Calu3 (cell line): ENCODE measurements at regions not wholly inside any gene's neighbourhood (a gene's known extent, or its start where the extent isn't known, plus 50 kb on each side); places are given as distances from the start of the nearest gene placed in this dataset.

Experiments used
- BruUV-seq: library from RNA; stranded (reverse); fragments of 400-500 nt; replicated peaks from 2 replicates; lab custom pipeline; 2021; lab: Mats Ljungman, UMichigan
- CTCF ChIA-PET: fragments of 300-600 bp; sonication (Branson Sonifier 250); formaldehyde crosslinking; loops from one replicate; lab custom pipeline; 2022; ENCODE audit warnings: antibody characterized with exemption; lab: Charles Lee
- DNase-seq: peaks from one replicate; pipeline ENCODE4 v3.0.0; 2022
- H3K27ac Mint-ChIP-seq: one replicate; pipeline ENCODE4 v1.8.0; 2022; ENCODE audit warnings: mixed read lengths; ENCODE audit not compliant: unreplicated experiment
- H3K27me3 Mint-ChIP-seq: one replicate; pipeline ENCODE4 v1.8.0; 2022; ENCODE audit warnings: mixed read lengths; ENCODE audit not compliant: unreplicated experiment
- H3K36me3 Mint-ChIP-seq: one replicate; pipeline ENCODE4 v1.8.0; 2022; ENCODE audit warnings: mild to moderate bottlenecking, moderate library complexity, mixed read lengths; ENCODE audit not compliant: insufficient read depth, unreplicated experiment
- H3K4me1 Mint-ChIP-seq: one replicate; pipeline ENCODE4 v1.8.0; 2022; ENCODE audit warnings: mild to moderate bottlenecking, low read depth, mixed read lengths; ENCODE audit not compliant: unreplicated experiment
- H3K4me3 Mint-ChIP-seq: one replicate; pipeline ENCODE4 v1.8.0; 2022; ENCODE audit warnings: mild to moderate bottlenecking, low read depth, moderate library complexity, mixed read lengths; ENCODE audit not compliant: unreplicated experiment
- H3K9me3 Mint-ChIP-seq: one replicate; pipeline ENCODE4 v1.8.0; 2022; ENCODE audit warnings: low read depth, mixed read lengths; ENCODE audit not compliant: unreplicated experiment
- CTCF ChIP-seq: fragments of 200-600 bp; IDR thresholded peaks from one replicate; pipeline ENCODE4 v1.8.0; 2022; ENCODE audit warnings: antibody characterized with exemption; ENCODE audit not compliant: unreplicated experiment
- intact Hi-C: fragments of 100-400 bp; cut with micrococcal nuclease; formaldehyde crosslinking; loops from one replicate; pipeline ENCODE4 v1.10.0; 2022; ENCODE audit not compliant: unreplicated experiment

GRCh38 chr6:48183178-48183577, 72.2 kb upstream of the PTCHD4 start:
- CTCF ChIA-PET: no interaction called here
- Mint-ChIP-seq H3K4me1 (no peaks in the 10 kb centered on the region), H3K4me3 (no peak overlapping the region), H3K36me3 (no peaks in the 10 kb centered on the region), H3K9me3 (no peaks in the 10 kb centered on the region), H3K27me3 (no peaks in the 10 kb centered on the region), H3K27ac (no peak overlapping the region)
- no TSS peak for BruUV-seq
- intact Hi-C loops: no loop called here
- TF ChIP-seq CTCF: no peak
- no peak for DNase-seq

GRCh38 chr6:48178700-48179099, 67.7 kb upstream of the PTCHD4 start:
- no peaks in the 10 kb centered on the region for H3K27me3 Mint-ChIP-seq
- H3K36me3 Mint-ChIP-seq: no peaks in the 10 kb centered on the region
- intact Hi-C loops: no loop called here
- H3K9me3 Mint-ChIP-seq: no peaks in the 10 kb centered on the region
- no peak overlapping the region for H3K27ac Mint-ChIP-seq
- H3K4me1 Mint-ChIP-seq: no peaks in the 10 kb centered on the region
- no TSS peak for BruUV-seq
- DNase-seq: no peak
- no peak overlapping the region for H3K4me3 Mint-ChIP-seq
- CTCF ChIA-PET: no interaction called here
- no peak for TF ChIP-seq CTCF

GRCh38 chr6:48177786-48178185, 66.8 kb upstream of the PTCHD4 start:
- Mint-ChIP-seq H3K36me3 (no peaks in the 10 kb centered on the region), H3K4me1 (no peaks in the 10 kb centered on the region), H3K9me3 (no peaks in the 10 kb centered on the region), H3K4me3 (no peak overlapping the region), H3K27me3 (no peaks in the 10 kb centered on the region), H3K27ac (no peak overlapping the region)
- no TSS peak for BruUV-seq
- CTCF ChIA-PET: no interaction called here
- intact Hi-C loops: no loop called here
- no peak for DNase-seq
- no peak for TF ChIP-seq CTCF

- no TSS peak for BruUV-seq
- H3K36me3 Mint-ChIP-seq: no peaks in the 10 kb centered on the region
- no peaks in the 10 kb centered on the region for H3K4me1 Mint-ChIP-seq
- intact Hi-C loops: no loop called here
- CTCF ChIA-PET: no interaction called here
- no peaks in the 10 kb centered on the region for H3K27me3 Mint-ChIP-seq
- H3K9me3 Mint-ChIP-seq: no peaks in the 10 kb centered on the region
- no peak for DNase-seq
- H3K4me3 Mint-ChIP-seq: no peak overlapping the region
- no peak overlapping the region for H3K27ac Mint-ChIP-seq
- TF ChIP-seq CTCF: no peak
Measured at GRCh38 chr6:48176645-48177308, 65.8 kb upstream of the PTCHD4 start.
